ENCODE measurements at regions not wholly inside any gene's neighbourhood (a gene's known extent, or its start where the extent isn't known, plus 50 kb on each side); places are given as distances from the start of the nearest gene placed in this dataset.

GRCh38 chrY:14340459-14341143, 183.7 kb upstream of the NLGN4Y start:
- no peak for TF ChIP-seq CTCF (IDR thresholded peaks at IDR 0.05; ENCODE audit: control extremely low read depth in 1 of 3, insufficient read depth in 1 of 3, low read depth in 1 of 3, low read length in 3 of 3)
- no peak for TF ChIP-seq POLR2AphosphoS5 (IDR thresholded peaks at IDR 0.05; ENCODE audit: low read depth, low read length)
- TF ChIP-seq TAF1 (IDR thresholded peaks at IDR 0.05; ENCODE audit: low read depth, low read length): no peak
